Lower lobe of right lung (tissue), 2 donors: ENCODE measurements at regions not wholly inside any gene's neighbourhood (a gene's known extent, or its start where the extent isn't known, plus 50 kb on each side); places are given as distances from the start of the nearest gene placed in this dataset.

ENCODE experiments used
- ATAC-seq, 2 donors: fragments of 200-7000 bp; cut with Tn5 transposase; one replicate each; pipeline ENCODE4 v1.9.1; 2020 to 2022; ENCODE audit warnings: mild to moderate bottlenecking in 2 of 2, moderate library complexity in 2 of 2
- DNase-seq: peaks from one replicate; pipeline ENCODE4 v3.0.0-alpha.2; 2020
- H3K27ac ChIP-seq: fragments of 200-600 bp; one replicate; pipeline ENCODE4 v1.8.0; 2022
- H3K27me3 ChIP-seq: fragments of 200-600 bp; one replicate; pipeline ENCODE4 v1.8.0; 2022; ENCODE audit warnings: low read depth
- H3K36me3 ChIP-seq: fragments of 200-600 bp; one replicate; pipeline ENCODE4 v1.8.0; 2022; ENCODE audit warnings: mild to moderate bottlenecking
- H3K4me1 ChIP-seq: fragments of 200-600 bp; one replicate; pipeline ENCODE4 v1.8.0; 2022
- H3K4me3 ChIP-seq: fragments of 200-600 bp; one replicate; pipeline ENCODE4 v1.8.0; 2022; ENCODE audit warnings: mild to moderate bottlenecking
- H3K9me3 ChIP-seq: fragments of 200-600 bp; one replicate; pipeline ENCODE4 v1.8.0; 2022
- CTCF ChIP-seq: fragments of 200-600 bp; IDR thresholded peaks from one replicate; pipeline ENCODE4 v1.8.0; 2022; ENCODE audit warnings: antibody characterized with exemption, mild to moderate bottlenecking
- intact Hi-C: fragments of 100-400 bp; cut with DNase I; formaldehyde crosslinking; loops from one replicate; pipeline ENCODE4 v1.11.0; 2022
- donor health status: DM: no; HTN: yes; CAD: no; lungs with severe emphysema.

DNA sequence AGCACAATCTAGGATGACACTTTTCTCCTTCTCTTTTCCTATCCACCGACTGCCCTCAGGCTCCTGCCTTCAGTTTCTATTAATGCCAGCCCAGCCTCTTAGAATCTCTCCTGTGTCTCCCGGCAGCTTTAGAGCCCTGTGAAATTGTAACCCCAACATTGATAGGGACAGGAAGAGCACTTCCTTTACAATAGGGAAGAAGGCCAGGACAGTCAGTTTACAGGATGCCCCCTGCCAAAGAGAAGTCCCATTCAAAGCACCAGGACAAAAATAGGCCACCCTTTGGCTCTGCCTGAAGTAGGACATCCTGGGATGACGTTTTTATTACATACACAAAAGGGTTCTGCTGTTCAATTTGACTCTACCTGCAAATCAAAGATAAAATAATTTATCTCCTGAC is 64.7 kb upstream of the ANK3 start:
- intact Hi-C loops, result no loop called here
- no peaks in the 10 kb centered on the region for H3K27me3 ChIP-seq
- H3K9me3 ChIP-seq, result no peaks in the 10 kb centered on the region
- no peaks in the 10 kb centered on the region for H3K4me1 ChIP-seq
- ATAC-seq (no peak), DNase-seq (no peak)
- TF ChIP-seq CTCF, result no peak
- no peak overlapping the region for H3K4me3 ChIP-seq
- no peak overlapping the region for H3K27ac ChIP-seq
- H3K36me3 ChIP-seq, result no peaks in the 10 kb centered on the region

DNA sequence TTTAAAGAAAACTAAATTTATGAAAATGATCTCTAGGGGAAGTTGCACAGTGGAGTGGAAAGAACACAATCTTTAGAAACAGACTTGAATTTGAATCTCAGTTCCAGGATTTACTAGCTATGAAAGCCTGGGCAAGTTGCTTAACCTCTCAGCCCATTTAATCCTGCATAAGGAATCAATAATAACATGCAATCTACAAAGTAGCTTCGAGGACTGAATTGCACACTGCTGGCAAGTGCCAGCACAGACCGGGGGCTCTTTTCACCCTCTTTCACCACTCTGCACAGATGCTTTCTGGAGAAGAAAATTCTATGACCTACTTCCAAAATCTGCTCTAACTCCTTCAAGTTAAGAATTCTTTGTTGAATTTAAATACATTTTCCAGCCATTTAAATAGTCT is 63.4 kb upstream of the ANK3 start:
- ATAC-seq (no peak), DNase-seq (no peak)
- intact Hi-C loops, result no loop called here
- TF ChIP-seq CTCF, result no peak
- no peaks in the 10 kb centered on the region for H3K9me3 ChIP-seq
- no peaks in the 10 kb centered on the region for H3K36me3 ChIP-seq
- H3K27me3 ChIP-seq, result no peaks in the 10 kb centered on the region
- H3K4me3 ChIP-seq, result no peak overlapping the region
- H3K27ac ChIP-seq, result no peak overlapping the region
- H3K4me1 ChIP-seq, result no peaks in the 10 kb centered on the region

GRCh38 chr10:60450291-60450690 is 60.6 kb upstream of the ANK3 start:
- Histone ChIP-seq H3K4me1 (peaks cover 13% of the 10 kb centered on the region), H3K27me3 (no peaks in the 10 kb centered on the region), H3K36me3 (no peaks in the 10 kb centered on the region), H3K9me3 (no peaks in the 10 kb centered on the region), H3K27ac (no peak overlapping the region), H3K4me3 (no peak overlapping the region)
- no peak for ATAC-seq
- no peak for TF ChIP-seq CTCF
- DNase-seq, result no peak
- intact Hi-C loops, result no loop called here

DNA sequence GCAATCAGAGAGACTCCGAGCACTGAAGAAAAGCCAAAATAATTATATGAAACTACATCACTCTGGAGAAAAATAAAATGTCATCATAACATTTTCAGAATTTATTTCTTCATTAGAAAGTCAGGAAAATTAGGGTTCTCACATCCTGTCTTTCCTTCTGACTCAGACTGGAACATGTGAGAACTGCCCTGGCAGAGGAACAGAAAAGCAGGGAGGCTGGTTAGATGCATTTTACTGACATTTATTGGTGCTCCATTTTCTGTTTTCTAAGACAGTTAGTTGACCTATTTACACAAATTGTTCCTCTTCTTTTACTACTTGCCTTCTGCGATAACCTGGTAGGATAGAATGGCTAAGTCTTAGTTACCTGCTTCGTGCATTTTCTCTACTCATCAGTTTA is 58.6 kb upstream of the ANK3 start:
- ATAC-seq (no peak), DNase-seq (no peak)
- no peak for TF ChIP-seq CTCF
- H3K36me3 ChIP-seq, result no peaks in the 10 kb centered on the region
- no peak overlapping the region for H3K4me3 ChIP-seq
- no peaks in the 10 kb centered on the region for H3K9me3 ChIP-seq
- intact Hi-C loops, result no loop called here
- H3K27ac ChIP-seq, result no peak overlapping the region
- H3K4me1 ChIP-seq, result peaks cover 13% of the 10 kb centered on the region
- no peaks in the 10 kb centered on the region for H3K27me3 ChIP-seq

DNA sequence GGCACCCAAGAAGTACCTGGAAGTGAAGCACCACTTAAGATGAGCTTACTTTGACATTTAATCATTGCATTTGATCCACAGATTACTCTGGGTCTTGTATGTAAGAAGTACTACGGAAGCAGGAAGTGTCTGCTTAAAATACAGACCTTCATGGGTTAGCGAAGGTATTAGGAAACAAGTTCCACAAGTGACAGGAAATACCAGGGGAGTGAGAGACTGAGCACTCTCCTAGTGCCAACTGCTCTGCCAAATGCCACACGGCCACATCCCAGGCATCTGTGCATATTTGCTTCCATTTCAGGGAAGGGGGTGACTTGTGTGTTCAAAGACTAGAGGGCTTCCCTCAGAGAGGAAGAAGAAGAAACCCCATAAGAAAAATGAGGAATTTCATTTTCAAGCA is 57.2 kb upstream of the ANK3 start:
- DNase-seq (peak; percentile 51), ATAC-seq (peak; percentile 91 to 93)
- no peak for TF ChIP-seq CTCF
- Histone ChIP-seq H3K27me3 (no peaks in the 10 kb centered on the region), H3K4me1 (peaks cover 13% of the 10 kb centered on the region), H3K27ac (no peak overlapping the region), H3K9me3 (no peaks in the 10 kb centered on the region), H3K36me3 (no peaks in the 10 kb centered on the region), H3K4me3 (no peak overlapping the region)
- intact Hi-C loops, result no loop called here
